Activated CD4-positive, alpha-beta T cell treated with anti-CD3 and anti-CD28 coated beads, Interleukin-2, amount 50 U/mL, for 4 hours (primary cell): ENCODE measurements at regions not wholly inside any gene's neighbourhood (a gene's known extent, or its start where the extent isn't known, plus 50 kb on each side); places are given as distances from the start of the nearest gene placed in this dataset.
"Not testable (repeated sequence)": the region's sequence is repeated elsewhere in the genome, so short reads cannot be mapped to it uniquely, and the experiment has no call there.

Experiments
- DNase-seq, 2 experiments: peaks; one replicate each; pipeline ENCODE4 v3.0.0-alpha.2; 2020

- no peak for DNase-seq
Observed at GRCh38 chr6:98041921-98042320, 758.9 kb upstream of the MMS22L start.

GRCh38 chr6:98044151-98044561 lies 761.1 kb upstream of the MMS22L start:
- no peak for DNase-seq

DNA sequence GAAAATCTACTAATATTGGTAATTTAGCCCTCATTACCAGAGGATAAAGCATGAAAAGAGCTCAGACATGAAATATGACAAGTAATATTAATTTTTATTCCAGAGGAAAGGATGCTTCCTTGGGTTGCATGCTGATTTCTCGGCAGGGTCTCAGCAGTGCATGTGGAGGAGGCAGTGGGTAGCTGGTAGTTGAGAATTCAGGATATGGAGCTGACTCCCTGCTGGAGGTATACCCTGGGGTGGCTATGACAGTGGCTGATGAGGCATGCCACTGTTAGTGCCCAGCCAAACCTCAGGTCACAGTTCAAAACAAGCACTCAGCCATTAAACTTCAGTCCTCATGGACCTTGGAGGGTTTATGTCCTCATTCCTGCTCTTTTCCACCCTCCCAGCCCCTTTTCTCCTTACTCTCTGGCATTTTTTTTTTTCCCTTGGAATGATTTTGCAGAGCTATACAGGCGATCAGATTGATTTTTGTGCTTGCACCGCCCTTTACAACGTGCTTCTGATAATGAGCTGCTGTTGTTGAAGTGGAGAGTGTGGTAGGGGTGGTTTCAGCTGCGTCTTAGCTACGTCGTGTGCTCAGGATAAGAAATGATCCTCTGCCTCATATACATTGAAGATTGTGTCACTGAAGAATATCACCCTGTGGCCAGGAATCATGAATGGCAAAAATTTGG lies 761.9 kb upstream of the MMS22L start:
- DNase-seq = no peak

GRCh38 chr6:98047164-98047563 lies 764.1 kb upstream of the MMS22L start:
- DNase-seq = no peak

DNA sequence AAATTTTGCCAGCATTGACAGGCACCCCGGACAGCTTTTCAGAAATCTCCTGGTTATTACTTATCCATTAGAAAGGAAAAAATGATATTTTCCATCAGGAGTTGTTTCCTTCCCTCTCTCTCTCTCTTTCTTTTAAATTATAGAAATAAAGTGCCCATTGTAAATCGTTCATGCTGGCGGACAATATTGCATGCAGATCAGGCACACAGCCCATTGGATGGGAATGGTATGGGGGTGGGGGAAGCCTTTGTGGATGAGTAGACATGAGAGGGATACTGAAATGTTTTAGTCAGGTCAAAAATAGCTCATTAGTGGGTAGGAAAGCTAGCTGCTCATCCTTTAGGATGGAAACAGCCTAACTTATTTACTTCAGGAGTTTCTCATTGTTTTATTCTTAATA lies 764.9 kb upstream of the MMS22L start:
- no peak for DNase-seq

GRCh38 chr6:98054453-98054852 lies 771.4 kb upstream of the MMS22L start:
- no peak for DNase-seq

DNA sequence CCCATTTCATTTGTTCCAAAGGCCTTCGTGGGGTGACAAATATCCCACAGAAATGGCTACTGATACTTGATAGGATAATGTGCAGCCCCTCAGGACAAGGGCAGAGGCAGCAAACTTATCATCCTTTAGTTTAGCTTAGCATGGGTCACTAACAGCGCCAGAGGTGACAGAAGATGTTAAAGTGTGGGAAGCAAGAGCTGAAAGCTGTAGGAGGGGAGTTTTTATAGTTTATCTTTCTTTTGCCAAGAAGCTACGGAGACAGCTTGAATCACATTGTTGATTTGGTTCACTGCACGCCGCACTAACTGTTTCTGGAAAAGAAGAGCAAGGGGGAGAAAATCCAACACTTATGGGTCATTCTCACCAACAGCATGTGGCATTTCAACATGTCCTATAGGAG lies 773.9 kb upstream of the MMS22L start:
- DNase-seq = no peak

GRCh38 chr6:98067375-98067774 lies 767.0 kb upstream of the POU3F2 start:
- no peak for DNase-seq

GRCh38 chr6:98088537-98088936 lies 745.8 kb upstream of the POU3F2 start:
- DNase-seq = not testable (repeated sequence)

GRCh38 chr6:98092331-98092730 lies 742.0 kb upstream of the POU3F2 start:
- no peak for DNase-seq

GRCh38 chr6:98094696-98095095 lies 739.7 kb upstream of the POU3F2 start:
- DNase-seq = no peak

DNA sequence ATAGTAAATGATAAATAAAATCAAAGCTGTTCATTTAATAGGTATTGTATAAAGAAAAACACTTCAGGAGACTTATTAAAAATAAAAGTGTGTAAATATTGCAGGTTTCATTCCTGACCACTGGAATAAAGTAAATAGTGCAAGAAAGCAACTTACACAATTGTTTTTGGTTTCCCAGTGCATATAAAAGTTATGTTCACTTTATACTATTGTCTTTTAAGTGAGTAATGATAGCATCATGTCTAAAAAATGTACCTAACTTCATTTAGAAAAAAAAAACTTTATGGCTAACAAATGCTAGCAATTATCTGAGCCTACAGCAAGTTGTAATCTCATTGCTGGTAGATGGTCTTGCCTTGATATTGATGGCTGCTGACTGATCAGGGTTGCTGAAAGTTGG lies 726.6 kb upstream of the POU3F2 start:
- DNase-seq = no peak

DNA sequence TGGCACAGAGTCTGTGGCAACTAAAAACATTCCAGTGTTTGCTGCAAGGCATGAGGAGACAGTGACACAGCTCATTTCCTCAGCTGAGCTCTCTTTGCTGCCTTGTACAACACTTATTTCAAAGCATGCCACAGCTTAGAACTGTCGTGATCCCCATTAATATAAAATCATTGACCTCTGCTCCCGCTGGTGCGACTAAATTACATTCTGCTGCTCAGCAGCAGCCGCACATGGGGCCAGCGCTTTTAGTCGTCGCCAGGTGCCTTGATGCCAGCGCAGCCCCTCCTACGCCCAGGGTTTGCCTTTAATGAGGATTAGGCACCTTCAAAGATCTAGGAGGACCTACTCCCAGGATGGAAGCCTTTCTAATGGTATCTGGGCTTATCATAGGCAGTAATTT lies 717.9 kb upstream of the POU3F2 start:
- no peak for DNase-seq

- DNase-seq = no peak
Observed at GRCh38 chr6:98117068-98117467, 717.3 kb upstream of the POU3F2 start.

DNA sequence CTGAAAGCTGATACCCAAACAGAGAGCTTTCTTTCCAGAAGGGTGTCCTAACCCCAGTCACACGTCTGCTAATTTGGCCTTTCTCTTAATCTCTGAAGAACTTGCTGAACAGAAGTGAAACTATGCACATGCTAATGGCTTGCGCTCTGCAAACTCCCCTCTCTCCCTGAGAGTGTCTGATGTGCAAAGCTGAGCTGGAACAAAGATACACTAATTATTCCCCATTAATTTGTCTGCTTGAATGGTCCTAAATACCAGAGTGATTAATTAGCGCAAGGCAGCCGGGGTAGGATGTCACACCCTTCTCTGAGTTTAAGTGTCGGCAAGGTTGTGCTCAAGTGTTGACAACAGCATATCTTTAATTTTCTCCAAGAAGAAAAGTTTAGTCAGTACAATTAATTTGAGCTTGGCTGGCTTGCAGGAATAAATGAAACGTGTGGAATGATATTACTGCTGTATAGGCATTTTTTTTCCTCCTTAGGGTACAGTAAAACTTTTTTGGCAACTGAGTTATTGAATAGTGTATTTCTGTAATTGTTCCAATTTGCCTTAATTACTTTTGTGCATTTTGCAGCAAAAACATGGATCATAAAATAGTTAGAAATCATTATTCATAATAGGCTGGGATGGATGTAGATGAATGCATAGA lies 715.9 kb upstream of the POU3F2 start:
- DNase-seq = no peak

GRCh38 chr6:98124171-98124570 lies 710.2 kb upstream of the POU3F2 start:
- no peak for DNase-seq

- no peak for DNase-seq
Observed at GRCh38 chr6:98131290-98131990, 702.9 kb upstream of the POU3F2 start.

GRCh38 chr6:98136333-98136732 lies 698.0 kb upstream of the POU3F2 start:
- DNase-seq = no peak

GRCh38 chr6:98137391-98137790 lies 697.0 kb upstream of the POU3F2 start:
- no peak for DNase-seq

GRCh38 chr6:98142839-98143238 lies 691.5 kb upstream of the POU3F2 start:
- no peak for DNase-seq

GRCh38 chr6:98146656-98147055 lies 687.7 kb upstream of the POU3F2 start:
- DNase-seq = no peak

DNA sequence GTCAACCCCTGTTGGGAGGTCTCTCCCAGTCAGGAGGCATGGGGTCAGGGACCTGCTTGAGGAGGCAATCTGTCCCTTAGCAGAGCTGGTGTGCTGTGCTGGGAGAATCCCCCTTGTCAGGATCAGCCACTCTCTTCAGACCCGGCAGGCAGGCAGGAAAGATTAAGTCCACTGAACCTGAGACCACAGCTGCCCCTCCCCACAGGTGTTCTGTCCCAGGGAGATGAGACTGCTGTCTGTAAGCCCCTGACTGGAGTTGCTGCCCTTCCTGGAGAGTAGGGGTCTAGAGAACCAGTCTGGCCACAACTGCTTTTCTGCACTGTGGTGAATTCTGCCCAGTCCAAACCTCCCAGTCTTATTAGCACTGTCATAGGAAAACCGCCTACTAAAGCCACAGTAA lies 677.8 kb upstream of the POU3F2 start:
- no peak for DNase-seq

GRCh38 chr6:98179606-98180005 lies 654.8 kb upstream of the POU3F2 start:
- DNase-seq = no peak

DNA sequence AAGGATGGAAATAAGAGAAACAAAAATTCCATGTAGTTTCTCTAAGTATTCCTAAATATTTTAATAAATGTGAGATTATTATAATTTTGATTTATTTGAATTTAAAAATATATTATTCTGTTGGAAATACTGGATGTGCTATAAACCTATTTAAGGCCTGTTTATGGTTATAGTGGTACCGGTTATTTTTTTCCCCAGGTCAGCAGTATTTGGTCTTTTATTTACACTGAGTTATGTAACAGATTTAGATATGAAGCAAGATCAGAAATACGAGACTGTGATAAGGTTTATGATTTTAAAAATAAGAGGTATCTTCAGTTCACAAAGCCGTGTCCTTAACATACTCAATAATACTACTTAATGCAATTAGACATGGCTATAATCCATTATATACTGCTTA lies 634.3 kb upstream of the POU3F2 start:
- DNase-seq = no peak
